Mucosa of descending colon (tissue), 3 donors: ENCODE measurements at regions not wholly inside any gene's neighbourhood (a gene's known extent, or its start where the extent isn't known, plus 50 kb on each side); places are given as distances from the start of the nearest gene placed in this dataset.

Source experiments
- ATAC-seq: fragments of 200-7000 bp; cut with Tn5 transposase; one replicate; pipeline ENCODE4 v1.9.1; 2020; ENCODE audit warnings: mild to moderate bottlenecking, moderate library complexity
- DNase-seq, 3 donors: peaks; one replicate each; pipeline ENCODE4 v3.0.0-alpha.2; 2020
- H3K36me3 ChIP-seq: fragments of 200-600 bp; one replicate; pipeline ENCODE4 v1.8.0; 2021; ENCODE audit warnings: low read depth, mild to moderate bottlenecking
- H3K4me1 ChIP-seq: fragments of 200-600 bp; one replicate; pipeline ENCODE4 v1.8.0; 2021; ENCODE audit warnings: low read depth, mild to moderate bottlenecking
- H3K4me3 ChIP-seq: fragments of 200-600 bp; one replicate; pipeline ENCODE4 v1.8.0; 2021; ENCODE audit warnings: mild to moderate bottlenecking
- H3K9me3 ChIP-seq: fragments of 200-600 bp; one replicate; pipeline ENCODE4 v1.8.0; 2021; ENCODE audit warnings: mild to moderate bottlenecking
- CTCF ChIP-seq: fragments of 200-600 bp; IDR thresholded peaks from one replicate; pipeline ENCODE4 v1.8.0; 2022; ENCODE audit warnings: antibody characterized with exemption, mild to moderate bottlenecking
- intact Hi-C, 2 donors: fragments of 100-400 bp; cut with DNase I in 1 of 2; cut with micrococcal nuclease in 1 of 2; formaldehyde crosslinking; loops; one replicate each; pipeline versions ENCODE4 v1.11.0 to v1.11.1; 2022; cut with DNase I, micrococcal nuclease
- donor health status: DM: no; HTN: no; CAD: no; lungs with moderate emphysema.
- donor health status: DM: no; HTN: no; CAD: no.
- donor health status: DM: no; HTN: yes; CAD: no.

GRCh38 chr12:76623931-76624330, 64.4 kb upstream of the OSBPL8 start:
- DNase-seq (peak in 1 of 3 donors; percentile 43), ATAC-seq (peak; percentile 92)
- Histone ChIP-seq H3K4me3 (no peak overlapping the region), H3K4me1 (peaks cover 6% of the 10 kb centered on the region), H3K9me3 (no peaks in the 10 kb centered on the region), H3K36me3 (no peaks in the 10 kb centered on the region)
- intact Hi-C loops = loop anchor here (5.0 to 10.0 kb wide), 2 partner anchors 168 to 391 kb away; no protein-coding TSS in a partner anchor
- no peak for TF ChIP-seq CTCF

DNA sequence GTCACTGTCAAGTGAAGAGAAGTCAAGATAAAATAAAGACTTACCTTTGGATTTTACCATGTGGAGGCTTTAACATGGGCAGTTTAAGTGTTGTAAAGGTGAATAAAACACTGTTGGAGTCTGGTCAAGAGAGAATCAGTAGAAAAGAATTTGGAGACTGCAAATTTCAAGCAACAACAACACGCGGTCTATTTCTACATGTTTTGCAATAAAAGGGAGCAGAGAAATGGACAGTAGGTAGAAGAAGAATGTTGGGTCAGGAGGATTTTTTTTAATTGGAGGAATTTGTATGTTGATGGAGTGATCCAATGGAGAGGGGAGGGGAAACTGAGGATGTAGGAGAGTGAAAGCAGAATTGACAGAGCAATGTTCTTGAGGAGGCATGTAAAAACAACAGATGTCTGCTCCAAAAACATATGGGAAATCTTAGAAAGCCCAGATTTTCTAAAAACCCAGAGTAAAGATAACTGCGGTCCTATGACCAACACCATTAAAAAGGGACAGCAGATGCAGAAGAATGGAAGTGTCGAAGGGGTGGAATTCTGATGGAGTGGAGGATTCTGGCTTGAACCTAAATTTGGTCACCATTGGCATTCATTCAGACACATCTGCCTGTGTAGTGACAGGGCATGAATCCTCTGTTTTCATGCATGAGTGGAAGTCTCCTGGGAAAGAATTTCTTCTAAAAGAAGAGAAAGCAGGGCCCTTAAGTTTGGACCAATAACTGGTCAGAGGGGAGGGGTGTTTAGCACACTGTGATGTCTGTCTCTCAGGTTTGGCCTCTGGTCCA, 68.0 kb upstream of the OSBPL8 start:
- Histone ChIP-seq H3K4me1 (peaks cover 8% of the 10 kb centered on the region), H3K36me3 (no peaks in the 10 kb centered on the region), H3K4me3 (no peak overlapping the region), H3K9me3 (no peaks in the 10 kb centered on the region)
- intact Hi-C loops = loop anchor here in 1 of 2 donors (10.0 kb wide), 1 partner anchor 387 kb away; no protein-coding TSS in a partner anchor
- DNase-seq (no peak), ATAC-seq (no peak)
- no peak for TF ChIP-seq CTCF

DNA sequence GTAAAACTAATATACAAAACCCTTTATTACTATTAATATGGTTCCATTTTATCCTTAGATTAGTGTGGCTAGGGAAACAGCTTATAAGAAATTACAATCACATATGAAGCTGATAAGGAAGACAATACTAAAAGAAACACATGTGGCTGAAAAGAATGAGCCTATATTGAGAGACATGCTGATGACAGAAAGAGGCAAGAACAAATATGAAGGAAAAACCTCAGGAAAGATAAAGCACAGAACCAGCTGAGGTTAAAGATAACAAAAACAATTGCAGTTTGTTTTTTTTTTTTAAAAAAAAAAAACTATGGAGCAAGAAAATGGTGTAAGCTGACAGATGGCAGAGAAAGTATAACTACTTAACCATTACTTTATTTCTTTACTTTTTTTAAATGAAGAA, 69.2 kb upstream of the OSBPL8 start:
- ATAC-seq = no peak
- intact Hi-C loops = loop anchor here in 1 of 2 donors (10.0 kb wide), 1 partner anchor 386 kb away; no protein-coding TSS in a partner anchor

DNA sequence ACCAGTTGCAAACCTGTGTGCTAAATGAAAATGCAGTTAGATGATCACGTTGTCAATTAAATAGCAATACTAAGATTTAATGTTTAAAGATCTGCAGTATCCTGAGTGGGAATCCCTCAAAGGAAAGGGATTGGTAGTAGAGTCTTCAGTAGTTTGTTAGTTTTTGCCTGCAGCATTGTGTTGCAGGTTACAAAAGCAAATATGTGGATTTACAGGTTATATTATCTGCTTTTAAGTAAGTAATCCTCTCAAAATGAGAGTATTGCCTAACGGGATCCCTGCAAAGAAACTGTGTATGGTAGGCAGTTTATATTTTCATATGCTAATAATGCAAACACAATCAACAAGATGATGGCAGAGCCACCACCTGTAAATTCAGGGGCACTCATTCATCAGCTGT, 72.2 kb upstream of the OSBPL8 start:
- intact Hi-C loops = no loop called here
- no peak for TF ChIP-seq CTCF
- no peaks in the 10 kb centered on the region for H3K9me3 ChIP-seq
- no peaks in the 10 kb centered on the region for H3K36me3 ChIP-seq
- no peak for ATAC-seq
- DNase-seq = no peak
- H3K4me1 ChIP-seq = peaks cover 8% of the 10 kb centered on the region
- H3K4me3 ChIP-seq = no peak overlapping the region

More for the DNA sequence above, 69.2 kb upstream of the OSBPL8 start:
- no peak for DNase-seq
- TF ChIP-seq CTCF = no peak
- Histone ChIP-seq H3K4me3 (no peak overlapping the region), H3K9me3 (no peaks in the 10 kb centered on the region), H3K36me3 (no peaks in the 10 kb centered on the region), H3K4me1 (peaks cover 8% of the 10 kb centered on the region)

GRCh38 chr12:76633415-76633814, 73.8 kb upstream of the OSBPL8 start:
- intact Hi-C loops = no loop called here
- TF ChIP-seq CTCF = no peak
- H3K4me3 ChIP-seq = no peak overlapping the region
- H3K36me3 ChIP-seq = no peaks in the 10 kb centered on the region
- DNase-seq (no peak), ATAC-seq (no peak)
- peaks cover 8% of the 10 kb centered on the region for H3K4me1 ChIP-seq
- no peaks in the 10 kb centered on the region for H3K9me3 ChIP-seq
